K562 (cell line): ENCODE measurements at regions not wholly inside any gene's neighbourhood (a gene's known extent, or its start where the extent isn't known, plus 50 kb on each side); places are given as distances from the start of the nearest gene placed in this dataset.

Experiments
- ATAC-seq: fragments of 200-7000 bp; cut with Tn5 transposase; 3 replicates; pipeline ENCODE4 v1.9.1; 2020; ENCODE audit warnings: moderate library complexity
- BruUV-seq: library from RNA; stranded (reverse); fragments of 400-500 nt; replicated peaks from 2 replicates; lab custom pipeline; 2021; lab: Mats Ljungman, UMichigan
- CTCF ChIA-PET: fragments of 300-600 bp; formaldehyde crosslinking; extraction: SDS; loops from one replicate; lab custom pipeline; 2021; ENCODE audit warnings: low intra/inter-chr PET ratio; lab: Yijun Ruan, JAX
- POLR2A ChIA-PET: fragments of 300-600, 350-650 bp; sonication (Branson Sonifier 250); formaldehyde crosslinking; extraction: SDS; loops from one replicate; lab custom pipeline; 2021; ENCODE audit warnings: antibody characterized with exemption, inconsistent platforms; lab: Yijun Ruan, JAX
- DNase-seq, 4 experiments: peaks; one replicate each; pipeline versions ENCODE4 v3.0.0 to v3.0.0-alpha.2; 2011 to 2018; ENCODE audit warnings: low spot score in 3 of 4, mixed read lengths in 3 of 4; ENCODE audit errors: extremely low read depth in 1 of 4
- FAIRE-seq: peaks from 2 replicates; lab custom pipeline; 2011; peaks lifted over from hg19 to GRCh38; lab: Jason Lieb, UNC
- H2AFZ ChIP-seq: 2 replicates; pipeline ENCODE4 v1.6.0; 2011; ENCODE audit warnings: low read depth, low read length, control low read depth, inconsistent platforms
- H3K27ac ChIP-seq: fragments of 200-600 bp; 3 replicates; pipeline ENCODE4 v1.8.0; 2011; ENCODE audit warnings: low read depth, mild to moderate bottlenecking, control low read depth, inconsistent platforms, low read length, moderate library complexity, mixed read lengths; ENCODE audit errors: extremely low read depth
- H3K27me3 ChIP-seq, 2 experiments: fragments of 300-600 bp in 1 of 2; 2 replicates in 1 of 2; 3 replicates in 1 of 2; pipeline versions ENCODE4 v1.6.0 to v1.8.0; 2011; ENCODE audit warnings: inconsistent platforms in 2 of 2, low read length in 2 of 2, mild to moderate bottlenecking in 1 of 2, mixed read lengths in 1 of 2, moderate library complexity in 1 of 2; ENCODE audit not compliant: control insufficient read depth in 2 of 2, insufficient read depth in 2 of 2
- H3K36me3 ChIP-seq: fragments of 300-600 bp; 3 replicates; pipeline ENCODE4 v1.8.0; 2011; ENCODE audit warnings: mild to moderate bottlenecking, low read length, inconsistent platforms; ENCODE audit not compliant: control insufficient read depth, insufficient read depth
- H3K4me1 ChIP-seq, 2 experiments: fragments of 200-600 bp in 1 of 2; replicated peaks in 1 of 2; 2 replicates in 1 of 2; 3 replicates in 1 of 2; pipeline versions ENCODE4 v1.5.1 to v1.8.0; 2011; ENCODE audit warnings: inconsistent platforms in 2 of 2, low read length in 2 of 2, mild to moderate bottlenecking in 1 of 2, mixed read lengths in 1 of 2, moderate library complexity in 1 of 2; ENCODE audit not compliant: control insufficient read depth in 2 of 2, insufficient read depth in 2 of 2
- H3K4me2 ChIP-seq: 2 replicates; pipeline ENCODE4 v1.6.1; 2011; ENCODE audit warnings: low read length, control low read depth, inconsistent platforms, mixed read lengths; ENCODE audit not compliant: insufficient read depth
- H3K4me3 ChIP-seq: fragments of 200-600 bp; sonication (generic), shearing (Covaris generic); 2 replicates; pipeline ENCODE4 v1.5.1; 2016; ENCODE audit warnings: control low read depth, inconsistent platforms
- H3K79me2 ChIP-seq: fragments of 200-600 bp; 3 replicates; pipeline ENCODE4 v1.8.0; 2011; ENCODE audit warnings: low read length, inconsistent platforms; ENCODE audit not compliant: control insufficient read depth, insufficient read depth
- H3K9ac ChIP-seq, 2 experiments: 2 replicates each; pipeline versions ENCODE4 v1.6.0 to v1.6.1; 2011; ENCODE audit warnings: low read depth in 2 of 2, low read length in 2 of 2, control low read depth in 1 of 2, inconsistent platforms in 1 of 2, mild to moderate bottlenecking in 1 of 2, mixed read lengths in 1 of 2; ENCODE audit not compliant: insufficient read depth in 1 of 2
- H3K9me1 ChIP-seq: one replicate; pipeline ENCODE4 v1.6.0; 2011; ENCODE audit warnings: inconsistent platforms, mild to moderate bottlenecking, low read length, moderate library complexity; ENCODE audit not compliant: control insufficient read depth, insufficient read depth
- H3K9me3 ChIP-seq: replicated peaks from 2 replicates; pipeline ENCODE4 v1.5.1; 2011; ENCODE audit warnings: low read depth, low read length, inconsistent platforms; ENCODE audit not compliant: control insufficient read depth, insufficient read depth
- H4K20me1 ChIP-seq: replicated peaks from 2 replicates; pipeline ENCODE4 v1.6.1; 2011; ENCODE audit warnings: low read length, inconsistent platforms, mixed read lengths; ENCODE audit not compliant: control insufficient read depth, insufficient read depth
- POLR2H ChIP-seq: IDR thresholded peaks from 2 replicates; pipeline ENCODE4 v1.6.1; 2016; ENCODE audit warnings: missing genetic modification characterization, low read depth, mild to moderate bottlenecking, control low read depth, missing compliant biosample characterization, moderate library complexity
- RBM17 ChIP-seq: fragments of 200-400 bp; formaldehyde crosslinking; IDR thresholded peaks from 2 replicates; pipeline ENCODE4 v1.6.1; 2017; ENCODE audit warnings: low read depth, mild to moderate bottlenecking, low read length, borderline replicate concordance
- SOX6 ChIP-seq: fragments of 450-650 bp; IDR thresholded peaks from 2 replicates; pipeline ENCODE4 v1.6.1; 2014; ENCODE audit warnings: mild to moderate bottlenecking
- TCF7 ChIP-seq: sonication (generic); IDR thresholded peaks from 2 replicates; pipeline ENCODE4 v1.6.1; 2016; ENCODE audit warnings: antibody characterized with exemption, borderline replicate concordance
- ZFX ChIP-seq: sonication (generic); formaldehyde crosslinking; IDR thresholded peaks from 2 replicates; pipeline ENCODE4 v1.8.0; 2022; ENCODE audit warnings: mild to moderate bottlenecking, missing genetic modification reagents, moderate library complexity
- ZNF134 ChIP-seq: fragments of 250-450 bp; sonication (Bioruptor Pico); conservative IDR thresholded peaks from 2 replicates; pipeline ENCODE4 v1.4.0; 2020
- ZNF280B ChIP-seq: fragments of 250-450 bp; sonication (Bioruptor Pico); IDR thresholded peaks from 2 replicates; pipeline ENCODE4 v1.5.1; 2021; ENCODE audit warnings: mild to moderate bottlenecking
- ZNF444 ChIP-seq: fragments of 250-450 bp; sonication (Bioruptor Pico); IDR thresholded peaks from 2 replicates; pipeline ENCODE4 v1.4.0; 2020; ENCODE audit warnings: mild to moderate bottlenecking, moderate library complexity
- ZNF561 ChIP-seq: fragments of 450-650 bp; formaldehyde crosslinking; conservative IDR thresholded peaks from 2 replicates; pipeline ENCODE4 v1.4.0; 2020; ENCODE audit warnings: mild to moderate bottlenecking, moderate library complexity
- WGBS: fragments of 100-300 bp; shearing (Covaris generic); methylation state at CpG from one replicate; pipeline ENCODE4 v1.1.6; 2016; ENCODE audit warnings: low coverage, mixed read lengths; ENCODE audit not compliant: insufficient coverage; ENCODE audit errors: missing lambda C conversion rate; 5-methylcytosine and 5-hydroxymethylcytosine counted together
- in situ Hi-C: fragments of 300-500 bp; cut with MboI; formaldehyde crosslinking; loops from 4 replicates; pipeline ENCODE4 v1.15.0; 2018; ENCODE audit warnings: inconsistent platforms, mixed read lengths
- intact Hi-C: fragments of 100-400 bp; cut with micrococcal nuclease; formaldehyde crosslinking; loops from 2 replicates; pipeline ENCODE4 v1.14.2; 2022
- TF ChIP-seq, protein P1 (sequence below): sonication (generic); formaldehyde crosslinking; IDR thresholded peaks from 2 replicates; pipeline ENCODE4 v1.8.0; 2023; ENCODE audit warnings: missing genetic modification reagents, mild to moderate bottlenecking, borderline replicate concordance
- TF ChIP-seq, protein P2 (sequence below): fragments of 250-450 bp; sonication (Bioruptor Pico); IDR thresholded peaks from 2 replicates; pipeline ENCODE4 v1.5.0; 2020; ENCODE audit warnings: mild to moderate bottlenecking, borderline replicate concordance
- TF ChIP-seq, protein P3 (sequence below): fragments of 250-450 bp; sonication (Bioruptor Pico); IDR thresholded peaks from 2 replicates; pipeline ENCODE4 v1.4.0; 2020; ENCODE audit warnings: mild to moderate bottlenecking, moderate library complexity

DNA sequence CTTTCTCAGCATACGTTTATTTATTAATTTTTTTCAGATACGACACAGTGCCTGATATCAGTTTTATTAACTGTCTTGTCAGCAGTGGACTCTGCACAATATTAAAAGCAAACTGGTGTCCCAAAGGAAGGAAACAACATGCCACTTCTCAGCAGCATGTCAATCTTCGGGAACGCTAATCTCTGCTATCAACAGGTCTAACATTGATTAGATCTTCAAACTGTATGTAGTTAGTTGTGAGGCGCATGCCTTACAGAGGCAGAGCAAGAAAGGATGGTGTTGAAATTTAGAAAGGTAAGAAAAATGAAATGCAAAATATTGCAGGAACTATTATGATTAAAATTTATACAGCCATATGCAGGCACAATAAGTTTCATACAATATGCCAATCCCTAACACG, 233.7 kb upstream of the NDST3 start:
- Histone ChIP-seq H3K27ac (no peak overlapping the region), H2AFZ (no peak overlapping the region), H3K27me3 (no peaks in the 10 kb centered on the region), H3K9me1 (no peaks in the 10 kb centered on the region), H3K4me3 (no peak overlapping the region), H3K4me2 (no peak overlapping the region), H4K20me1 (no peaks in the 10 kb centered on the region), H3K4me1 (no peaks in the 10 kb centered on the region), H3K36me3 (no peaks in the 10 kb centered on the region), H3K9me3 (no peaks in the 10 kb centered on the region), H3K9ac (no peak overlapping the region), H3K79me2 (no peaks in the 10 kb centered on the region)
- in situ Hi-C loops, result no loop called here
- intact Hi-C loops, result no loop called here
- WGBS, result 0% methylated on average over 6 of the region's 6 CpGs
- no peak for DNase-seq
- POLR2A ChIA-PET, result no interaction called here
- ATAC-seq, result no peak
- CTCF ChIA-PET, result no interaction called here
- BruUV-seq, result no TSS peak
- FAIRE-seq, result no peak
- TF ChIP-seq ZNF561 (CRISPR knock-in tag) (no peak), ZNF134 (no peak), ZNF444 (CRISPR knock-in tag) (no peak), POLR2H (tag) (no peak), SOX6 (no peak), ZNF280B (CRISPR knock-in tag) (no peak), TCF7 (no peak), ZFX (CRISPR knock-in tag) (no peak), RBM17 (no peak)
- TF ChIP-seq, protein P1, sequence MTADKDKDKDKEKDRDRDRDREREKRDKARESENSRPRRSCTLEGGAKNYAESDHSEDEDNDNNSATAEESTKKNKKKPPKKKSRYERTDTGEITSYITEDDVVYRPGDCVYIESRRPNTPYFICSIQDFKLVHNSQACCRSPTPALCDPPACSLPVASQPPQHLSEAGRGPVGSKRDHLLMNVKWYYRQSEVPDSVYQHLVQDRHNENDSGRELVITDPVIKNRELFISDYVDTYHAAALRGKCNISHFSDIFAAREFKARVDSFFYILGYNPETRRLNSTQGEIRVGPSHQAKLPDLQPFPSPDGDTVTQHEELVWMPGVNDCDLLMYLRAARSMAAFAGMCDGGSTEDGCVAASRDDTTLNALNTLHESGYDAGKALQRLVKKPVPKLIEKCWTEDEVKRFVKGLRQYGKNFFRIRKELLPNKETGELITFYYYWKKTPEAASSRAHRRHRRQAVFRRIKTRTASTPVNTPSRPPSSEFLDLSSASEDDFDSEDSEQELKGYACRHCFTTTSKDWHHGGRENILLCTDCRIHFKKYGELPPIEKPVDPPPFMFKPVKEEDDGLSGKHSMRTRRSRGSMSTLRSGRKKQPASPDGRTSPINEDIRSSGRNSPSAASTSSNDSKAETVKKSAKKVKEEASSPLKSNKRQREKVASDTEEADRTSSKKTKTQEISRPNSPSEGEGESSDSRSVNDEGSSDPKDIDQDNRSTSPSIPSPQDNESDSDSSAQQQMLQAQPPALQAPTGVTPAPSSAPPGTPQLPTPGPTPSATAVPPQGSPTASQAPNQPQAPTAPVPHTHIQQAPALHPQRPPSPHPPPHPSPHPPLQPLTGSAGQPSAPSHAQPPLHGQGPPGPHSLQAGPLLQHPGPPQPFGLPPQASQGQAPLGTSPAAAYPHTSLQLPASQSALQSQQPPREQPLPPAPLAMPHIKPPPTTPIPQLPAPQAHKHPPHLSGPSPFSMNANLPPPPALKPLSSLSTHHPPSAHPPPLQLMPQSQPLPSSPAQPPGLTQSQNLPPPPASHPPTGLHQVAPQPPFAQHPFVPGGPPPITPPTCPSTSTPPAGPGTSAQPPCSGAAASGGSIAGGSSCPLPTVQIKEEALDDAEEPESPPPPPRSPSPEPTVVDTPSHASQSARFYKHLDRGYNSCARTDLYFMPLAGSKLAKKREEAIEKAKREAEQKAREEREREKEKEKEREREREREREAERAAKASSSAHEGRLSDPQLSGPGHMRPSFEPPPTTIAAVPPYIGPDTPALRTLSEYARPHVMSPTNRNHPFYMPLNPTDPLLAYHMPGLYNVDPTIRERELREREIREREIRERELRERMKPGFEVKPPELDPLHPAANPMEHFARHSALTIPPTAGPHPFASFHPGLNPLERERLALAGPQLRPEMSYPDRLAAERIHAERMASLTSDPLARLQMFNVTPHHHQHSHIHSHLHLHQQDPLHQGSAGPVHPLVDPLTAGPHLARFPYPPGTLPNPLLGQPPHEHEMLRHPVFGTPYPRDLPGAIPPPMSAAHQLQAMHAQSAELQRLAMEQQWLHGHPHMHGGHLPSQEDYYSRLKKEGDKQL (CRISPR knock-in tag), result no peak
- TF ChIP-seq, protein P2, sequence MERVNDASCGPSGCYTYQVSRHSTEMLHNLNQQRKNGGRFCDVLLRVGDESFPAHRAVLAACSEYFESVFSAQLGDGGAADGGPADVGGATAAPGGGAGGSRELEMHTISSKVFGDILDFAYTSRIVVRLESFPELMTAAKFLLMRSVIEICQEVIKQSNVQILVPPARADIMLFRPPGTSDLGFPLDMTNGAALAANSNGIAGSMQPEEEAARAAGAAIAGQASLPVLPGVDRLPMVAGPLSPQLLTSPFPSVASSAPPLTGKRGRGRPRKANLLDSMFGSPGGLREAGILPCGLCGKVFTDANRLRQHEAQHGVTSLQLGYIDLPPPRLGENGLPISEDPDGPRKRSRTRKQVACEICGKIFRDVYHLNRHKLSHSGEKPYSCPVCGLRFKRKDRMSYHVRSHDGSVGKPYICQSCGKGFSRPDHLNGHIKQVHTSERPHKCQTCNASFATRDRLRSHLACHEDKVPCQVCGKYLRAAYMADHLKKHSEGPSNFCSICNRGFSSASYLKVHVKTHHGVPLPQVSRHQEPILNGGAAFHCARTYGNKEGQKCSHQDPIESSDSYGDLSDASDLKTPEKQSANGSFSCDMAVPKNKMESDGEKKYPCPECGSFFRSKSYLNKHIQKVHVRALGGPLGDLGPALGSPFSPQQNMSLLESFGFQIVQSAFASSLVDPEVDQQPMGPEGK, result no peak
- TF ChIP-seq, protein P3, sequence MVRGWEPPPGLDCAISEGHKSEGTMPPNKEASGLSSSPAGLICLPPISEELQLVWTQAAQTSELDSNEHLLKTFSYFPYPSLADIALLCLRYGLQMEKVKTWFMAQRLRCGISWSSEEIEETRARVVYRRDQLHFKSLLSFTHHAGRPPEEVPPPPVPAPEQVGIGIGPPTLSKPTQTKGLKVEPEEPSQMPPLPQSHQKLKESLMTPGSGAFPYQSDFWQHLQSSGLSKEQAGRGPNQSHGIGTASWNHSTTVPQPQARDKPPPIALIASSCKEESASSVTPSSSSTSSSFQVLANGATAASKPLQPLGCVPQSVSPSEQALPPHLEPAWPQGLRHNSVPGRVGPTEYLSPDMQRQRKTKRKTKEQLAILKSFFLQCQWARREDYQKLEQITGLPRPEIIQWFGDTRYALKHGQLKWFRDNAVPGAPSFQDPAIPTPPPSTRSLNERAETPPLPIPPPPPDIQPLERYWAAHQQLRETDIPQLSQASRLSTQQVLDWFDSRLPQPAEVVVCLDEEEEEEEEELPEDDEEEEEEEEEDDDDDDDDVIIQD (CRISPR knock-in tag), result no peak
